Gastrocnemius medialis (tissue), 4 donors: ENCODE measurements at regions not wholly inside any gene's neighbourhood (a gene's known extent, or its start where the extent isn't known, plus 50 kb on each side); places are given as distances from the start of the nearest gene placed in this dataset.
"Not testable (repeated sequence)": the region's sequence is repeated elsewhere in the genome, so short reads cannot be mapped to it uniquely, and the experiment has no call there.

ENCODE experiments used
- ATAC-seq, 2 donors: fragments of 150-250 bp; one replicate each; pipeline ENCODE4 v1.9.1; 2016
- DNase-seq, 2 donors: peaks; one replicate each; pipeline ENCODE4 v3.0.0-alpha.2; 2019
- H3K27ac ChIP-seq, 4 donors: fragments of 200-600 bp; sonication (generic); 1 replicate in 1 of 4; 2 replicates in 3 of 4; pipeline ENCODE4 v1.5.1; 2016 to 2018; ENCODE audit warnings: mild to moderate bottlenecking in 2 of 4, moderate library complexity in 1 of 4
- H3K27me3 ChIP-seq, 3 donors: fragments of 200-600 bp; sonication (generic) in 2 of 3; 1 replicate in 1 of 3; 2 replicates in 2 of 3; pipeline versions ENCODE4 v1.5.1 to v1.6.0; 2016 to 2019; ENCODE audit warnings: mild to moderate bottlenecking in 1 of 3, moderate library complexity in 1 of 3
- H3K36me3 ChIP-seq, 2 donors: fragments of 200-600 bp; sonication (generic) in 1 of 2; one replicate each; pipeline ENCODE4 v1.5.1; 2017 to 2018
- H3K4me1 ChIP-seq, 2 donors: fragments of 200-600 bp; sonication (generic) in 1 of 2; one replicate each; pipeline ENCODE4 v1.5.1; 2016 to 2017; ENCODE audit warnings: mild to moderate bottlenecking in 2 of 2
- H3K4me3 ChIP-seq, 4 donors: fragments of 200-600 bp; sonication (generic) in 3 of 4; 1 replicate in 1 of 4; 2 replicates in 3 of 4; pipeline ENCODE4 v1.5.1; 2016 to 2019; ENCODE audit warnings: mild to moderate bottlenecking in 2 of 4
- H3K9me3 ChIP-seq, 3 donors: fragments of 200-600 bp; sonication (generic) in 2 of 3; 1 replicate in 1 of 3; 2 replicates in 2 of 3; pipeline ENCODE4 v1.5.1; 2016 to 2019
- POLR2A ChIP-seq, 2 donors: fragments of 450-650 bp; IDR thresholded peaks; one replicate each; pipeline ENCODE4 v1.6.1; 2017; ENCODE audit warnings: antibody characterized with exemption in 2 of 2, mild to moderate bottlenecking in 2 of 2, moderate library complexity in 2 of 2
- in situ Hi-C, 4 donors: fragments of 200-750 bp; cut with MboI; loops; one replicate each; pipeline versions ENCODE4 v1.15.0 to v1.8.0; 2017; ENCODE audit warnings: low sequenced_read_pairs in 4 of 4
- intact Hi-C: fragments of 100-400 bp; cut with DNase I; formaldehyde crosslinking; loops from one replicate; pipeline ENCODE4 v1.15.1; 2023; ENCODE audit warnings: low total_unique reads
- TF ChIP-seq, protein P1 (sequence below), 5 experiments: fragments of 450-650 bp in 3 of 5; fragments of 200-600 bp in 2 of 5; sonication (generic) in 2 of 5; IDR thresholded peaks in 4 of 5; conservative IDR thresholded peaks in 1 of 5; 1 replicate in 4 of 5; 2 replicates in 1 of 5; pipeline ENCODE4 v1.5.1; 2016 to 2019; ENCODE audit warnings: antibody characterized with exemption in 5 of 5, mild to moderate bottlenecking in 3 of 5, moderate library complexity in 3 of 5

DNA sequence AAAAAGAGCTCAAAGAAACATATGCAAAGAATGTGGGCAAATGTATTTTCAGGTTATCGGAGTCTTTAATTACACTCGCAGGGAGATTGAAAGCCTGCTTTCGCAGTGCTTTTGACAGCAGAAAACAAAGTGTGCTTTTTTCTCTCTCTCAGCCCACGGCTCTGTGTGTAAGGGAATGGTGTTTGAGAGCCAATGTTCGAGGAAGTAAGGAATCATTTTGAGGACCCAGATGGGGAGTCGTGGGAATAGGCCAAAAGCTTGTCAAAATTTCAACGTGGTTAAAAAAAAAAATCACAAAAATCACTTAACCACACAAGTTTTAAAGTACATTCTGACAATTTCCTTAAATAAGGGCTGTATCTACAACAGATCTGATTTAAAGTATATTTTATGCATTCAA, 197.1 kb upstream of the IRS2 start:
- in situ Hi-C loops (no loop called here), intact Hi-C loops (loop anchor here (10.0 kb wide), 1 partner anchor 861 kb away; no protein-coding TSS in a partner anchor)
- ATAC-seq (no peak), DNase-seq (no peak)
- H3K27ac ChIP-seq = no peak overlapping the region
- no peaks in the 10 kb centered on the region for H3K27me3 ChIP-seq
- no peak for TF ChIP-seq POLR2A (IDR thresholded peaks at IDR 0.05)
- TF ChIP-seq, protein P1, sequence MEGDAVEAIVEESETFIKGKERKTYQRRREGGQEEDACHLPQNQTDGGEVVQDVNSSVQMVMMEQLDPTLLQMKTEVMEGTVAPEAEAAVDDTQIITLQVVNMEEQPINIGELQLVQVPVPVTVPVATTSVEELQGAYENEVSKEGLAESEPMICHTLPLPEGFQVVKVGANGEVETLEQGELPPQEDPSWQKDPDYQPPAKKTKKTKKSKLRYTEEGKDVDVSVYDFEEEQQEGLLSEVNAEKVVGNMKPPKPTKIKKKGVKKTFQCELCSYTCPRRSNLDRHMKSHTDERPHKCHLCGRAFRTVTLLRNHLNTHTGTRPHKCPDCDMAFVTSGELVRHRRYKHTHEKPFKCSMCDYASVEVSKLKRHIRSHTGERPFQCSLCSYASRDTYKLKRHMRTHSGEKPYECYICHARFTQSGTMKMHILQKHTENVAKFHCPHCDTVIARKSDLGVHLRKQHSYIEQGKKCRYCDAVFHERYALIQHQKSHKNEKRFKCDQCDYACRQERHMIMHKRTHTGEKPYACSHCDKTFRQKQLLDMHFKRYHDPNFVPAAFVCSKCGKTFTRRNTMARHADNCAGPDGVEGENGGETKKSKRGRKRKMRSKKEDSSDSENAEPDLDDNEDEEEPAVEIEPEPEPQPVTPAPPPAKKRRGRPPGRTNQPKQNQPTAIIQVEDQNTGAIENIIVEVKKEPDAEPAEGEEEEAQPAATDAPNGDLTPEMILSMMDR (IDR thresholded peaks at IDR 0.05 in 4 of 5, conservative IDR thresholded peaks at IDR 0.05 in 1 of 5) = no peak
- H3K36me3 ChIP-seq = no peaks in the 10 kb centered on the region
- no peaks in the 10 kb centered on the region for H3K9me3 ChIP-seq
- no peak overlapping the region for H3K4me3 ChIP-seq
- H3K4me1 ChIP-seq = no peaks in the 10 kb centered on the region

DNA sequence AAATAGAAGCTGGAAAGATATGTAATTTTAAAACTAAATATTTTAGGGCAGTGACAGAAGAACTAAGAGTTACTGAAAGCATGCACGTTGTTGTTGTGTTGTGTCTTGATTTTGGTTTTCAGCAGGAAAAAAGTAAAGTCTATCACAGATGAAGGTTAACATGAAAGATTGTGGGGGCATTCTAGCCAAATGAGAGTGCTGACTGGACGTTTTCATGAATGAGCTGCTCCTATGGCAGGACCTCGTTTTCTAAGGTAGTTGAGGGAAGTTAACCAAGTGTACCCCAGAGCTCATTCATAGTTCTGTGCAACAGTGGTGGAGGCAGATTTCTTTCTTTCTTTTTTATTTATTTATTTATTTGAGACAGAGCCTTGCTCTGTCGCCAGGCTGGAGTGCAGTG, 194.6 kb upstream of the IRS2 start:
- in situ Hi-C loops = no loop called here

GRCh38 chr13:109979676-109980075, 193.3 kb upstream of the IRS2 start:
- not testable (repeated sequence) for H3K4me3 ChIP-seq, H3K36me3 ChIP-seq

More for the DNA sequence above, 194.6 kb upstream of the IRS2 start:
- H3K27me3 ChIP-seq = no peaks in the 10 kb centered on the region
- H3K4me1 ChIP-seq = no peaks in the 10 kb centered on the region
- no peak overlapping the region for H3K27ac ChIP-seq
- intact Hi-C loops = loop anchor here (10.0 kb wide), 1 partner anchor 864 kb away; no protein-coding TSS in a partner anchor
- no peak for DNase-seq
- no peaks in the 10 kb centered on the region for H3K36me3 ChIP-seq
- ATAC-seq = no peak
- no peak for TF ChIP-seq POLR2A (IDR thresholded peaks at IDR 0.05)
- TF ChIP-seq, protein P1 (IDR thresholded peaks at IDR 0.05 in 4 of 5, conservative IDR thresholded peaks at IDR 0.05 in 1 of 5) = no peak
- H3K9me3 ChIP-seq = no peaks in the 10 kb centered on the region
- H3K4me3 ChIP-seq = no peak overlapping the region

GRCh38 chr13:109979228-109979627, 192.8 kb upstream of the IRS2 start:
- in situ Hi-C loops (no loop called here), intact Hi-C loops (no loop called here)
- H3K4me3 ChIP-seq = no peak overlapping the region
- no peaks in the 10 kb centered on the region for H3K27me3 ChIP-seq
- ATAC-seq = no peak
- TF ChIP-seq, protein P1 (IDR thresholded peaks at IDR 0.05 in 4 of 5, conservative IDR thresholded peaks at IDR 0.05 in 1 of 5) = no peak
- TF ChIP-seq POLR2A (IDR thresholded peaks at IDR 0.05) = no peak
- H3K27ac ChIP-seq = no peak overlapping the region
- no peaks in the 10 kb centered on the region for H3K9me3 ChIP-seq
- DNase-seq = no peak
- no peaks in the 10 kb centered on the region for H3K4me1 ChIP-seq
- H3K36me3 ChIP-seq = no peaks in the 10 kb centered on the region

More at GRCh38 chr13:109979676-109980075, 193.3 kb upstream of the IRS2 start:
- H3K9me3 ChIP-seq, in situ Hi-C loops, H3K27me3 ChIP-seq, DNase-seq, H3K4me1 ChIP-seq, H3K27ac ChIP-seq, ATAC-seq: not testable (repeated sequence)
- intact Hi-C loops = loop anchor here (10.0 kb wide), 1 partner anchor 865 kb away; no protein-coding TSS in a partner anchor

- Histone ChIP-seq H3K4me3 (no peak overlapping the region), H3K27ac (no peak overlapping the region), H3K9me3 (no peaks in the 10 kb centered on the region), H3K27me3 (no peaks in the 10 kb centered on the region), H3K4me1 (no peaks in the 10 kb centered on the region), H3K36me3 (no peaks in the 10 kb centered on the region)
- intact Hi-C loops (no loop called here), in situ Hi-C loops (no loop called here)
- DNase-seq (no peak), ATAC-seq (no peak)
- TF ChIP-seq, protein P1 (IDR thresholded peaks at IDR 0.05 in 4 of 5, conservative IDR thresholded peaks at IDR 0.05 in 1 of 5) = no peak
- TF ChIP-seq POLR2A (IDR thresholded peaks at IDR 0.05) = no peak
These were observed 191.0 kb upstream of the IRS2 start for GRCh38 chr13:109977212-109977968.
